MM.1S (cell line): ENCODE measurements at regions not wholly inside any gene's neighbourhood (a gene's known extent, or its start where the extent isn't known, plus 50 kb on each side); places are given as distances from the start of the nearest gene placed in this dataset.

Source experiments
- DNase-seq: peaks from one replicate; pipeline ENCODE4 v3.0.0-alpha.2; 2015
- H2AFZ ChIP-seq: fragments of 300-600 bp; sonication (generic); 2 replicates; pipeline ENCODE4 v1.6.0; 2016; ENCODE audit warnings: antibody characterized with exemption, low read length
- H3F3A ChIP-seq: fragments of 300-600 bp; sonication (generic); 2 replicates; pipeline ENCODE4 v1.6.1; 2016; ENCODE audit warnings: mild to moderate bottlenecking, antibody characterized with exemption, low read length, moderate library complexity, mixed read lengths; ENCODE audit not compliant: insufficient read depth
- H3K27ac ChIP-seq: fragments of 300-600 bp; sonication (generic); 2 replicates; pipeline ENCODE4 v1.5.1; 2016; ENCODE audit warnings: mild to moderate bottlenecking, low read length
- H3K27me3 ChIP-seq: fragments of 300-600 bp; sonication (generic); replicated peaks from 2 replicates; pipeline ENCODE4 v1.6.0; 2016; ENCODE audit warnings: low read length; ENCODE audit not compliant: insufficient read depth
- H3K36me3 ChIP-seq: fragments of 300-600 bp; sonication (generic); replicated peaks from 2 replicates; pipeline ENCODE4 v1.6.1; 2016; ENCODE audit warnings: mild to moderate bottlenecking, low read length, mixed read lengths; ENCODE audit not compliant: insufficient read depth
- H3K4me1 ChIP-seq: fragments of 300-600 bp; sonication (generic); 2 replicates; pipeline ENCODE4 v1.6.1; 2016; ENCODE audit warnings: low read length, mixed read lengths
- H3K4me2 ChIP-seq: fragments of 300-600 bp; sonication (generic); 2 replicates; pipeline ENCODE4 v1.6.0; 2016; ENCODE audit warnings: low read depth, low read length
- H3K4me3 ChIP-seq: fragments of 300-600 bp; sonication (generic); 2 replicates; pipeline ENCODE4 v1.5.1; 2016; ENCODE audit warnings: low read length, mixed read lengths
- H3K79me2 ChIP-seq: fragments of 300-600 bp; sonication (generic); 2 replicates; pipeline ENCODE4 v1.6.1; 2016; ENCODE audit warnings: mixed run types, low read length, mixed read lengths
- H3K9ac ChIP-seq: fragments of 300-600 bp; sonication (generic); 2 replicates; pipeline ENCODE4 v1.6.1; 2016; ENCODE audit warnings: low read length, mixed read lengths
- H3K9me2 ChIP-seq: fragments of 300-600 bp; sonication (generic); replicated peaks from 2 replicates; pipeline ENCODE4 v1.6.1; 2016; ENCODE audit warnings: mild to moderate bottlenecking, low read length, mixed read lengths; ENCODE audit not compliant: insufficient read depth
- H3K9me3 ChIP-seq: fragments of 300-600 bp; sonication (generic); replicated peaks from 2 replicates; pipeline ENCODE4 v1.6.1; 2016; ENCODE audit warnings: mild to moderate bottlenecking, low read length, mixed read lengths; ENCODE audit not compliant: insufficient read depth
- H4K20me1 ChIP-seq: fragments of 300-600 bp; sonication (generic); 2 replicates; pipeline ENCODE4 v1.6.1; 2016; ENCODE audit warnings: mild to moderate bottlenecking, low read length, moderate library complexity, mixed read lengths; ENCODE audit not compliant: insufficient read depth
- CTCF ChIP-seq: fragments of 300-600 bp; sonication (generic); IDR thresholded peaks from 2 replicates; pipeline ENCODE4 v1.5.1; 2016; ENCODE audit warnings: antibody characterized with exemption, low read length, mixed read lengths
- EZH2 ChIP-seq: fragments of 300-600 bp; sonication (generic); optimal IDR thresholded peaks from 2 replicates; pipeline ENCODE3; 2017; ENCODE audit warnings: low read depth, mild to moderate bottlenecking, antibody characterized with exemption, low read length, mixed read lengths
- EZH2phosphoT487 ChIP-seq: fragments of 300-600 bp; sonication (generic); IDR thresholded peaks from 2 replicates; pipeline ENCODE4 v1.6.1; 2018; ENCODE audit warnings: antibody characterized with exemption, low read length

- Histone ChIP-seq H3K36me3 (no peaks in the 10 kb centered on the region), H3K4me1 (no peaks in the 10 kb centered on the region), H3K79me2 (no peaks in the 10 kb centered on the region), H3K9me2 (no peaks in the 10 kb centered on the region), H3K27ac (no peak overlapping the region), H4K20me1 (no peaks in the 10 kb centered on the region), H3K4me2 (no peak overlapping the region), H3K27me3 (no peaks in the 10 kb centered on the region), H2AFZ (no peak overlapping the region), H3K4me3 (no peak overlapping the region), H3K9ac (no peak overlapping the region), H3K9me3 (no peaks in the 10 kb centered on the region), H3F3A (no peaks in the 10 kb centered on the region)
- TF ChIP-seq CTCF (no peak), EZH2 (no peak), EZH2phosphoT487 (no peak)
- no peak for DNase-seq
Observed at GRCh38 chr5:96079962-96080361, 118.3 kb upstream of the ELL2 start.

GRCh38 chr5:96079075-96079474, 117.4 kb upstream of the ELL2 start:
- H3F3A ChIP-seq: no peaks in the 10 kb centered on the region
- no peaks in the 10 kb centered on the region for H3K9me3 ChIP-seq
- no peak overlapping the region for H3K27ac ChIP-seq
- no peak overlapping the region for H2AFZ ChIP-seq
- no peaks in the 10 kb centered on the region for H4K20me1 ChIP-seq
- H3K4me2 ChIP-seq: no peak overlapping the region
- H3K36me3 ChIP-seq: no peaks in the 10 kb centered on the region
- H3K27me3 ChIP-seq: no peaks in the 10 kb centered on the region
- H3K79me2 ChIP-seq: no peaks in the 10 kb centered on the region
- H3K9ac ChIP-seq: no peak overlapping the region
- no peak overlapping the region for H3K4me3 ChIP-seq
- H3K9me2 ChIP-seq: no peaks in the 10 kb centered on the region
- no peaks in the 10 kb centered on the region for H3K4me1 ChIP-seq
- TF ChIP-seq EZH2phosphoT487 (no peak), CTCF (no peak), EZH2 (no peak)
- no peak for DNase-seq

GRCh38 chr5:96076451-96076850, 114.8 kb upstream of the ELL2 start:
- Histone ChIP-seq H3K9me3 (no peaks in the 10 kb centered on the region), H3K27me3 (no peaks in the 10 kb centered on the region), H4K20me1 (no peaks in the 10 kb centered on the region), H2AFZ (no peak overlapping the region), H3F3A (no peaks in the 10 kb centered on the region), H3K36me3 (no peaks in the 10 kb centered on the region), H3K4me1 (no peaks in the 10 kb centered on the region), H3K9ac (no peak overlapping the region), H3K27ac (no peak overlapping the region), H3K4me2 (no peak overlapping the region), H3K9me2 (no peaks in the 10 kb centered on the region), H3K79me2 (no peaks in the 10 kb centered on the region), H3K4me3 (no peak overlapping the region)
- TF ChIP-seq EZH2 (no peak), EZH2phosphoT487 (no peak), CTCF (no peak)
- no peak for DNase-seq
